HG03196 (cell line): ENCODE measurements at regions not wholly inside any gene's neighbourhood (a gene's known extent, or its start where the extent isn't known, plus 50 kb on each side); places are given as distances from the start of the nearest gene placed in this dataset.

Experiments
- ATAC-seq: cut with Tn5 transposase; IDR thresholded peaks from one replicate; pipeline ENCODE4 v1.9.1; 2021; ENCODE audit not compliant: unreplicated experiment

- ATAC-seq, result no peak
Observed at GRCh38 chr21:38734646-38735365, 70.9 kb upstream of the ETS2 start.

- ATAC-seq, result no peak
Observed at GRCh38 chr21:38735626-38736206, 70.0 kb upstream of the ETS2 start.

- no peak for ATAC-seq
Observed at GRCh38 chr21:38740090-38740489, 65.6 kb upstream of the ETS2 start.

GRCh38 chr21:38741092-38741949 is 64.4 kb upstream of the ETS2 start:
- ATAC-seq, result no peak

GRCh38 chr21:38741950-38742256 is 63.8 kb upstream of the ETS2 start:
- ATAC-seq, result no peak

GRCh38 chr21:38742580-38743260 is 63.0 kb upstream of the ETS2 start:
- ATAC-seq, result no peak

- ATAC-seq, result no peak
Observed at GRCh38 chr21:38743772-38744529, 61.8 kb upstream of the ETS2 start.

GRCh38 chr21:38744861-38745260 is 60.9 kb upstream of the ETS2 start:
- no peak for ATAC-seq

GRCh38 chr21:38747810-38748209 is 57.9 kb upstream of the ETS2 start:
- ATAC-seq, result no peak

GRCh38 chr21:38751379-38752050 is 54.2 kb upstream of the ETS2 start:
- ATAC-seq, result no peak

- ATAC-seq, result no peak
Observed at GRCh38 chr21:38752051-38752505, 53.7 kb upstream of the ETS2 start.

- no peak for ATAC-seq
Observed at GRCh38 chr21:38753114-38753513, 52.6 kb upstream of the ETS2 start.

- ATAC-seq, result no peak
Observed at GRCh38 chr21:38753557-38753971, 52.2 kb upstream of the ETS2 start.
